Activated CD4-positive, alpha-beta T cell treated with anti-CD3 and anti-CD28 coated beads, Interleukin-2, amount 50 U/mL, for 24 hours (primary cell): ENCODE measurements at regions not wholly inside any gene's neighbourhood (a gene's known extent, or its start where the extent isn't known, plus 50 kb on each side); places are given as distances from the start of the nearest gene placed in this dataset.
"Not testable (repeated sequence)": the region's sequence is repeated elsewhere in the genome, so short reads cannot be mapped to it uniquely, and the experiment has no call there.

ENCODE experiments used
- DNase-seq, 2 donors: peaks; one replicate each; pipeline ENCODE4 v3.0.0-alpha.2; 2020; ENCODE audit warnings: low read depth in 1 of 2, low spot score in 1 of 2

DNA sequence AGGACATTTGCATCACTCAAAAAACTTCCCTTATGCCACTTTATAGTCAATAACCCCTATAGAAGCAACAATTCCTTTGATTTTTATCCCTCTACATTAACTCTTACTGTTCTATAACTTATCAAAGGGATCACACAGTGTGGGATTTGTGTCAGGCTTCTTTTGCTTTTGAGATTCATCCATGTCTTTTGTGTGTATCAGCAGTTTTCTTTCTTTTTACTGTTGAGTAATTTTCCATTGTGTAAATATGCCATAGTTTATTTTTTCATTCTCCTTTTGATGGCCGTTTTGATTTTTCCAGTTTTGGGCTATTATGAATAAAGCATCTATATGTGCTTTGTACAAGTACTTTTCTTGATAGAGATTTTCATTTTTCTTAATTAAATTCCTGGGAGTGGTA lies 657.9 kb downstream of the EPM2A start:
- DNase-seq = no peak

GRCh38 chr6:145080651-145081050 lies 654.7 kb downstream of the EPM2A start:
- DNase-seq = no peak

DNA sequence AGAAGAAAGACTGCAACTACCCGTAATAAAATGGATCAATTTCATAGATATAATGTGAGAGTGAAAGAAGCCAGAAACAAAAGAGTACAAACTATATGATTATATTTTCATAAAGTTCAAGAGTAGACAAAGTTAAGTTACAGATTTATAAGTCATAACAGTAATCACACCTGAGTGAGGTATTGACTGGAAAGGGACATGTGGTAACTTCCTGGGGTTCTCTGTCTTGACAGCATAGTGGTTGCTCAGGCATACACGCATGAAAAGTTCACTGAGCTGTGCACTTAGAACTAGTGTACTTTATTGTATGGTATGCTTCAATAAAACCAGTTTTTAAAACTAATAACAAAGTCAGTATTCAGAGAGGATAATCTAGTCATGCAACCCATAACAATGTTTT lies 653.6 kb downstream of the EPM2A start:
- DNase-seq = no peak

DNA sequence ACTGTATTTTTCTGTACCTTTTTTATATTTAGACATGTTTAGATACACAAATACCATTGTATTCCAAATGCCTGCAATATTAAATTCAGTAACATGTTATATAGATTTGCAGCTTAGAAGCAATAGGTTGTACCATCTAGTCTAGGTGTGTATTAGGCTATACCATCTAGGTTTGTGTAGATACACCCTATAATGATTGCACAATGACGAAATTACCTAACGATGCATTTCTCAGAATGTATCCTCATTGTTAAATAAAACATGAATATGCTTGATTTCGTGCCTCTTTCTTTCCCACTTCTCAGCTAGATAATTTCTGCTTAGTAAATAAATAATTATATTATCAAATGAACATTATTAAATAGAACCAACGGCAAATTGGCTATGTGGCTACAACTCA lies 653.0 kb downstream of the EPM2A start:
- DNase-seq = no peak

- no peak for DNase-seq
These were observed 649.1 kb downstream of the EPM2A start for GRCh38 chr6:145086197-145086596.

- DNase-seq = no peak
These were observed 648.3 kb downstream of the EPM2A start for GRCh38 chr6:145087034-145087433.

GRCh38 chr6:145090801-145091585 lies 644.3 kb downstream of the EPM2A start:
- DNase-seq = no peak

GRCh38 chr6:145091586-145092142 lies 643.7 kb downstream of the EPM2A start:
- no peak for DNase-seq

DNA sequence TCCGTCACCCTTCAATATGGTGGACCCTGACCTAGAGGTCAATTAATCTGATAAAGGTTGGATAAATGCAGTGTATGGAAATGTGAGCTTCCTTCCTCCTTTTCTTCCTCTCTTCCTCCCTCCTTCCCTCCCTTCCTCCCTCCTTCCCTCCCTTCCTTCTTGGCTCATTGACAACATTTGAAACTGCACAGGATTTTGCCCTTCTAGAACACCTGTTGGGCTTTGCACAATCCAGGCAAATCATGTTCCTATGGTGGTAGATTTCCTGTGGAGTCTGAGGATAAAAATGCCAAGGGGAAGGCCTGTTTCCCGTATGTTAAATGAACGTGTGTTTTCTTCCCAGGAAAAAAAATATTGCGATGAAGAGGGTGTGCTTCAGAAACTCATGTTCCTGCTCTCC lies 642.8 kb downstream of the EPM2A start:
- DNase-seq = no peak

GRCh38 chr6:145093226-145093625 lies 642.1 kb downstream of the EPM2A start:
- no peak for DNase-seq

DNA sequence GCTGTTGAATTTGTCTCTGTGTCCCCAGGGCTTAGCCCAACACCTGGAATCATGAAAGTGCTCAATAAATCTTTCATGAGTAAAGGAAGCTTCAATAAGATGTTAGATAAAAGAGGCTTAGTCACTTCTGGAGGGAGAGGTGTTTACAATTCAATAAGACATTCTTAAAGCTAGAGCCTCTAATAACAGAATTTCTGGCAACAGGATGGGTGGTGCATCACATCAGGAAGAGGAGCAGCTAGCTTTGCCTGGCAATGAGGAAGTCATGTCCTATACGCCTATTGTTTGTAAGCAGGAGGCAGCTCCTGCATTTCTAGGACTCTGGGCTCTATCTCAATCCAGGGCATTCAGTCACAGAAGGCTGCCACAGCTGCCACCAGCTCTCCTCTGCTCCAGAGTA lies 638.5 kb downstream of the EPM2A start:
- DNase-seq = no peak

DNA sequence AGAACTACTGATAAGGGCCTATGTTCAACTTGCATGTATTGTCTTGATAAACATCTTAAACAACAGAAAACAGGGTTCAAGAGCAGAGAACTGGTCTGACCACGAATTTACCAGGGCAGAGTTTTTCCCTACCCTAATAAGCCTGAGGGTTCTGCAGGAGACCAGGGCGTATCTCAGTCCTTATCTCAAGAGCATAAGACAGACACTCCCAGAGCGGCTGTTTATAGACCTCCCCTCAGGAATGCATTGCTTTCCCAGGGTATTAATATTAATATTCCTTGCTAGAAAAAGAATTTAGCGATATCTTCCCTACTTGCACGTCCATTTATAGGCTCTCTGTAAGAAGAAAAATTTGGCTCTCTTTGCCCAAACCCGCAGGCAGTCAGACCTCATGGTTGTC lies 637.2 kb downstream of the EPM2A start:
- DNase-seq = not testable (repeated sequence)

GRCh38 chr6:145099713-145100112 lies 635.6 kb downstream of the EPM2A start:
- no peak for DNase-seq

DNA sequence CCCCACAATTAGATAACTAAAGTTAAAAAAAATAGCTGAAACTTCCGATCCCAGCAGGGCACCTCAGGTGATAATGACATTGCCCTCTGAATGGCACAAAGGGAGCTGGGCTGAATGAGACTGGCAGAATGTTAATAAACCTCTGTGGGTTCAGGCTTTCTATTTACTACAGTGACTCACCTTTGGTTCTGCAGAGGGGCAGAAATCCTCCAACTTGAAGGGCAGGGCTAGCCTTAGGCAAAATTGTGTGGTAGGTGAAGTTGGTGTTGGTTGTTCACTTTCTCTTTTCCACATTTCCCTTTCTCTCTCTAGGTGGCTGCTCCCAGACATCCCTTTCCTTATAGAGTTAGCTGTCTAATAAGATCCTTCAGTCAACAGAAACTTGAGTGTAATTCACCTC lies 625.2 kb downstream of the EPM2A start:
- no peak for DNase-seq

DNA sequence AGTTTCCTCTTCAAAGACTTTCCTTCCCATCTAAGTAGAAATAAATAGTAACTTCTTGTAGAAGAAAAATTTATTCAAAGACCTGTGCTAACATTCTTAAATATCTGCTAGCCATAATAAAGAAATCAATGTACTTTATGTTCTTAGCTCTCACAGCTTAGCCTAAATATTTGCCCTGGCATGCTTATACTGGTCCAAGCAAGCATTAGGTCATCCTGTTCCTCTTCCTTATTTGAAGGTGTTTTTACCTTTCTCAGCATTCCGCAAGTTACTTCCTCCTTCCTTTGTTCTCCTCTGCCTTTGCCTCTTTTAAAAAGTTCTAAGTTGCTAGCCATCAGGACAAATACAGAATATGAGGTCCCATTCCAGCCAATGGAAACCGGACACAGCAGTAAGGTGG lies 623.9 kb downstream of the EPM2A start:
- not testable (repeated sequence) for DNase-seq

- no peak for DNase-seq
These were observed 622.6 kb downstream of the EPM2A start for GRCh38 chr6:145112711-145113148.

DNA sequence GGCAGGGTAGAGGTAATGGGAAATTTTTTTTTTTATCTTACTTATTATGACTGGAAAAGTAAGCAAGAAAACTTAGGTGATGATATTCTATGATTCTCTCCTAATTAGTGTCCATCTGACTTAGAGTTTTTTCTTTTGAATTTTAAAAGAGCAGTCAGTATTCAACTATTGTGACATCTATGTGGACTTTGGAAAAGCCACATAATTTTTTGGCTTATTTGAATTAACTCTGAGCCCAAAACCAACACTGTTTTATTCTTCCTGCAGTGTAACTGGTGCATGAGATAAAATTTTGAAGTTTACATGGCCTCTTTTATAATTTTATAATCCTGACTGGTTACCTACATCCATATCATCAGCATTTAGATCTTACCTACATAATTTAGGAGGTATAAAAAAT lies 619.7 kb downstream of the EPM2A start:
- DNase-seq = no peak

- DNase-seq = no peak
These were observed 618.6 kb downstream of the EPM2A start for GRCh38 chr6:145116591-145117178.

- no peak for DNase-seq
These were observed 617.1 kb downstream of the EPM2A start for GRCh38 chr6:145118224-145118623.

DNA sequence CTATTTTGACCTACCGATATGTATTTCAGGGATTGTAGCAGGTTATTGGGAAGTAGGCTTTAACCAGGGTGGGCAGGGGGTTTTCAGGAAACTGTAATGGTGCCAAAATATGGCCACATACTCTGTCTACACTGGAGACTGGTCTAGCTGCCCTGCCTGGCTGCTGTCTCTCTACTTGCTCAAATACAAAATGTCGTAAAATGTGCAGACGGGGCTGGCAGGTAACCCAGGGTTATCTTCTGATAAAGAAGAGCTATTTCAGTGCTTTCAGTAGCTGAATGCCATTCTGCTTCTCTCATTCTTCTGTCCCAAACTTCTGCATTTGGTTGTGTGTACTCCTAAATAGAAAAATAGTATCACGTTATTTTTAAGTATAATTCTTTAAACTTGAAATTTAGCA lies 616.2 kb downstream of the EPM2A start:
- no peak for DNase-seq

DNA sequence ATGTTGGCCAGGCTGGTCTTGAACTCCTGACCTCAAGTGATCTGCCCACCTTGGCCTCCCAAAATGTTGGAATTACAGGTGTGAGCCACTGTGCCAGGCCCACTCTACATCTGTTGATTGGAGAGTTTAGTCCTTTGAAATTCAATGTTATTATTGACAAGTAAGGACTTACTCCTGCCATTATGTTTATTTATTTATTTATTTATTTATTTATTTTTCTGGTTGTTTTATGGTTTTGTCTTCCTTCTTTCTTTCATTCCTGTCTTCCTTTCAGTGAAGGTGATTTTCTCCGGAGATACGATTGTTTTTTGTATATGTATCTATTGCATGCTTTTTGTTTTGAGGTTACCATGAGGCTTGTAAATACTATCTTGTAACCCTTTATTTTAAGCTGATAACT lies 602.6 kb downstream of the EPM2A start:
- DNase-seq = no peak

GRCh38 chr6:145135702-145136101 lies 599.6 kb downstream of the EPM2A start:
- DNase-seq = no peak

DNA sequence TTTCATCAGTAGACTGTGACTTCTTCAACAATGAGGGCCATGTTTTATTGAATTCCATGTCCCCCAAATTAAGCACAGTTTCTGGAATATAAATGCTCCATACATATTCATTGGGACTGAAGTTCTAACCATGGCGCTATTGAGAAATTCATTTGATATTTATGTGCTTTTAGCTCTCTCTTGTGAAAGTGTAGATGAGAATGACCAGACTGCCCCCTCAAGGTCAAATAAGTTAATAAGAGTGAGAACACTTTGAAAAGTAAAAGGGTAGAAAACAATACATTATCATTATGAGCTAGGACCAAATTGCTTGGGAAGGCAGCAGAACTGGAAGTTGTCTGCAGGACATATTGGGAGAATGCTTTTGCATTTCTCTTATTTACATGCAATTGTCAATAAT lies 597.9 kb downstream of the EPM2A start:
- no peak for DNase-seq
